DND-41 (cell line): ENCODE measurements at regions not wholly inside any gene's neighbourhood (a gene's known extent, or its start where the extent isn't known, plus 50 kb on each side); places are given as distances from the start of the nearest gene placed in this dataset.

ENCODE experiments used
- ATAC-seq: fragments of 200-7000 bp; cut with Tn5 transposase; 3 replicates; pipeline ENCODE4 v1.9.1; 2021; ENCODE audit warnings: low read depth; ENCODE audit not compliant: insufficient read depth
- DNase-seq: peaks from one replicate; pipeline ENCODE4 v3.0.0-alpha.2; 2020
- H2AFZ ChIP-seq: 2 replicates; pipeline ENCODE4 v1.6.0; 2012; ENCODE audit warnings: low read depth, low read length
- H3K27ac ChIP-seq: 2 replicates; pipeline ENCODE4 v1.5.1; 2012; ENCODE audit warnings: low read length, inconsistent platforms
- H3K27me3 ChIP-seq: fragments of 200-600 bp; sonication (generic); 2 replicates; pipeline ENCODE4 v1.6.0; 2012; ENCODE audit warnings: low read length, mild to moderate bottlenecking, inconsistent platforms; ENCODE audit not compliant: insufficient read depth, poor library complexity
- H3K36me3 ChIP-seq: 2 replicates; pipeline ENCODE4 v1.5.1; 2012; ENCODE audit warnings: low read length, inconsistent platforms; ENCODE audit not compliant: insufficient read depth
- H3K4me1 ChIP-seq: 2 replicates; pipeline ENCODE4 v1.5.1; 2012; ENCODE audit warnings: mild to moderate bottlenecking, low read length; ENCODE audit not compliant: insufficient read depth
- H3K4me2 ChIP-seq: 2 replicates; pipeline ENCODE4 v1.6.0; 2012; ENCODE audit warnings: mild to moderate bottlenecking, moderate library complexity, low read length, inconsistent platforms; ENCODE audit not compliant: insufficient read depth
- H3K4me3 ChIP-seq, 2 experiments: fragments of 200-600 bp in 1 of 2; shearing (Covaris generic) in 1 of 2; 2 replicates each; pipeline ENCODE4 v1.5.1; 2012 to 2016; ENCODE audit warnings: inconsistent platforms in 2 of 2, low read length in 2 of 2, mild to moderate bottlenecking in 2 of 2, low read depth in 1 of 2, moderate library complexity in 1 of 2
- H3K79me2 ChIP-seq: 2 replicates; pipeline ENCODE4 v1.6.0; 2012; ENCODE audit warnings: low read length, inconsistent platforms; ENCODE audit not compliant: insufficient read depth
- H3K9ac ChIP-seq: 2 replicates; pipeline ENCODE4 v1.6.0; 2012; ENCODE audit warnings: low read depth, mild to moderate bottlenecking, inconsistent platforms, low read length, moderate library complexity
- H3K9me3 ChIP-seq: 2 replicates; pipeline ENCODE4 v1.5.1; 2012; ENCODE audit warnings: low read length, moderate library complexity, mild to moderate bottlenecking, inconsistent platforms; ENCODE audit not compliant: insufficient read depth, severe bottlenecking
- H4K20me1 ChIP-seq: 2 replicates; pipeline ENCODE4 v1.6.0; 2012; ENCODE audit warnings: low read length; ENCODE audit not compliant: insufficient read depth
- EZH2 ChIP-seq: IDR thresholded peaks from 3 replicates; pipeline ENCODE4 v1.6.1; 2012; ENCODE audit warnings: borderline replicate concordance, low read depth, mild to moderate bottlenecking, moderate library complexity, low read length, inconsistent platforms; ENCODE audit not compliant: severe bottlenecking
- TF ChIP-seq, protein P1 (sequence below): IDR thresholded peaks from 2 replicates; pipeline ENCODE4 v1.5.1; 2012; ENCODE audit warnings: borderline replicate concordance, low read length, moderate library complexity, mild to moderate bottlenecking; ENCODE audit not compliant: poor library complexity, severe bottlenecking; ENCODE audit errors: extremely low read depth

GRCh38 chr12:34297790-34298164 is 275.5 kb downstream of the ALG10 start:
- Histone ChIP-seq H3K27ac (no peak overlapping the region), H3K79me2 (no peaks in the 10 kb centered on the region), H3K27me3 (no peaks in the 10 kb centered on the region), H3K36me3 (no peaks in the 10 kb centered on the region), H3K9ac (no peak overlapping the region), H4K20me1 (no peaks in the 10 kb centered on the region), H2AFZ (no peak overlapping the region), H3K4me3 (no peak overlapping the region), H3K4me1 (no peaks in the 10 kb centered on the region), H3K4me2 (no peak overlapping the region), H3K9me3 (peaks cover 79% of the 10 kb centered on the region)
- no peak for ATAC-seq
- no peak for DNase-seq
- TF ChIP-seq EZH2: no peak
- TF ChIP-seq, protein P1, sequence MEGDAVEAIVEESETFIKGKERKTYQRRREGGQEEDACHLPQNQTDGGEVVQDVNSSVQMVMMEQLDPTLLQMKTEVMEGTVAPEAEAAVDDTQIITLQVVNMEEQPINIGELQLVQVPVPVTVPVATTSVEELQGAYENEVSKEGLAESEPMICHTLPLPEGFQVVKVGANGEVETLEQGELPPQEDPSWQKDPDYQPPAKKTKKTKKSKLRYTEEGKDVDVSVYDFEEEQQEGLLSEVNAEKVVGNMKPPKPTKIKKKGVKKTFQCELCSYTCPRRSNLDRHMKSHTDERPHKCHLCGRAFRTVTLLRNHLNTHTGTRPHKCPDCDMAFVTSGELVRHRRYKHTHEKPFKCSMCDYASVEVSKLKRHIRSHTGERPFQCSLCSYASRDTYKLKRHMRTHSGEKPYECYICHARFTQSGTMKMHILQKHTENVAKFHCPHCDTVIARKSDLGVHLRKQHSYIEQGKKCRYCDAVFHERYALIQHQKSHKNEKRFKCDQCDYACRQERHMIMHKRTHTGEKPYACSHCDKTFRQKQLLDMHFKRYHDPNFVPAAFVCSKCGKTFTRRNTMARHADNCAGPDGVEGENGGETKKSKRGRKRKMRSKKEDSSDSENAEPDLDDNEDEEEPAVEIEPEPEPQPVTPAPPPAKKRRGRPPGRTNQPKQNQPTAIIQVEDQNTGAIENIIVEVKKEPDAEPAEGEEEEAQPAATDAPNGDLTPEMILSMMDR: no peak

GRCh38 chr12:34298176-34298970 is 276.1 kb downstream of the ALG10 start:
- no peak overlapping the region for H2AFZ ChIP-seq
- no peak overlapping the region for H3K9ac ChIP-seq
- no peaks in the 10 kb centered on the region for H3K79me2 ChIP-seq
- no peak for DNase-seq
- no peaks in the 10 kb centered on the region for H3K36me3 ChIP-seq
- H4K20me1 ChIP-seq: no peaks in the 10 kb centered on the region
- TF ChIP-seq EZH2: no peak
- TF ChIP-seq, protein P1: no peak
- peaks cover 81% of the 10 kb centered on the region for H3K9me3 ChIP-seq
- H3K4me2 ChIP-seq: no peak overlapping the region
- H3K27me3 ChIP-seq: no peaks in the 10 kb centered on the region
- no peaks in the 10 kb centered on the region for H3K4me1 ChIP-seq
- no peak overlapping the region for H3K4me3 ChIP-seq
- ATAC-seq: no peak
- no peak overlapping the region for H3K27ac ChIP-seq

GRCh38 chr12:34298971-34299801 is 276.9 kb downstream of the ALG10 start:
- no peak overlapping the region for H3K9ac ChIP-seq
- no peaks in the 10 kb centered on the region for H3K36me3 ChIP-seq
- H2AFZ ChIP-seq: no peak overlapping the region
- no peaks in the 10 kb centered on the region for H3K4me1 ChIP-seq
- peaks cover 87% of the 10 kb centered on the region for H3K9me3 ChIP-seq
- H3K27me3 ChIP-seq: no peaks in the 10 kb centered on the region
- no peak overlapping the region for H3K4me3 ChIP-seq
- TF ChIP-seq, protein P1: no peak
- no peak for TF ChIP-seq EZH2
- no peak for DNase-seq
- no peaks in the 10 kb centered on the region for H4K20me1 ChIP-seq
- H3K4me2 ChIP-seq: no peak overlapping the region
- H3K27ac ChIP-seq: no peak overlapping the region
- ATAC-seq: no peak
- H3K79me2 ChIP-seq: no peaks in the 10 kb centered on the region
